ENCODE measurements at regions not wholly inside any gene's neighbourhood (a gene's known extent, or its start where the extent isn't known, plus 50 kb on each side); places are given as distances from the start of the nearest gene placed in this dataset.
"Not testable (repeated sequence)": the region's sequence is repeated elsewhere in the genome, so short reads cannot be mapped to it uniquely, and the experiment has no call there.

GRCh38 chr12:73629171-73629570 lies 908.5 kb upstream of the ATXN7L3B start:
- Histone ChIP-seq H3K4me1 (no peaks in the 10 kb centered on the region), H3K36me3 (no peaks in the 10 kb centered on the region), H3K9me3 (no peaks in the 10 kb centered on the region), H3K27me3 (no peaks in the 10 kb centered on the region), H3K4me3 (no peak overlapping the region), H3K27ac (no peak overlapping the region)
- TF ChIP-seq POLR2AphosphoS5 (IDR thresholded peaks at IDR 0.05) = no peak
- no peak for TF ChIP-seq CTCF (IDR thresholded peaks at IDR 0.05)
- no peak for TF ChIP-seq EP300 (IDR thresholded peaks at IDR 0.05)
- DNase-seq = no peak
- WGBS, 2 donors = 79 to 88% methylated on average over 5 of the region's 5 CpGs
- ATAC-seq (ENCODE audit: low FRiP score in 2 of 2) = no peak

- no peaks in the 10 kb centered on the region for H3K9me3 ChIP-seq
- 44 to 46% methylated on average over 4 of the region's 4 CpGs for WGBS, 2 donors
- ATAC-seq (ENCODE audit: low FRiP score in 2 of 2) = no peak
These were observed 907.5 kb upstream of the ATXN7L3B start for GRCh38 chr12:73629893-73630831.

DNA sequence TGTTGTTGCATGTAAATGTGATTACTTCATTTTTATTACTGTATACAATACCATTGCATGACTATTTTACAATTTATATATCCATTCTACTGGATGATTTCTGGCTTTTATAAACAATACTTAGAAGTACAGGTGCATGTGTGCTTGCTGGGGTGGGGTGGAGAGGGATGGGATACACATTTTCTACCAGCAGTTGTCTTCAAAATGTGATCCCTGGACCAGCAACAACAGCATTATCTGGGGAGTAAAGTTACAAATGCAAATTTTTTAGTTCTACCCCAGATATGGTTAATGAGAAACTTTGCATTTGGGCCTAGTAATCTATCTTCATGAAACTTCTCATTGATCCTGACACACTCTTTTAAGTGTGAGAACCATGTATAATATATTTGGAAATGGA lies 905.4 kb upstream of the ATXN7L3B start:
- Histone ChIP-seq H3K36me3 (no peaks in the 10 kb centered on the region), H3K27ac (no peak overlapping the region), H3K27me3 (no peaks in the 10 kb centered on the region), H3K4me3 (no peak overlapping the region), H3K4me1 (no peaks in the 10 kb centered on the region), H3K9me3 (no peaks in the 10 kb centered on the region)
- ATAC-seq (ENCODE audit: low FRiP score in 2 of 2) (no peak), DNase-seq (no peak)
- TF ChIP-seq CTCF (IDR thresholded peaks at IDR 0.05) (no peak), EP300 (IDR thresholded peaks at IDR 0.05) (no peak), POLR2AphosphoS5 (IDR thresholded peaks at IDR 0.05) (no peak), POLR2A (IDR thresholded peaks at IDR 0.05) (no peak)

More at GRCh38 chr12:73629893-73630831, 907.5 kb upstream of the ATXN7L3B start:
- no peak overlapping the region for H3K27ac ChIP-seq
- no peaks in the 10 kb centered on the region for H3K4me1 ChIP-seq
- TF ChIP-seq POLR2AphosphoS5 (IDR thresholded peaks at IDR 0.05) (no peak), POLR2A (IDR thresholded peaks at IDR 0.05) (no peak), EP300 (IDR thresholded peaks at IDR 0.05) (no peak), CTCF (IDR thresholded peaks at IDR 0.05) (no peak)
- no peaks in the 10 kb centered on the region for H3K27me3 ChIP-seq
- H3K36me3 ChIP-seq = no peaks in the 10 kb centered on the region
- H3K4me3 ChIP-seq = no peak overlapping the region
- no peak for DNase-seq

DNA sequence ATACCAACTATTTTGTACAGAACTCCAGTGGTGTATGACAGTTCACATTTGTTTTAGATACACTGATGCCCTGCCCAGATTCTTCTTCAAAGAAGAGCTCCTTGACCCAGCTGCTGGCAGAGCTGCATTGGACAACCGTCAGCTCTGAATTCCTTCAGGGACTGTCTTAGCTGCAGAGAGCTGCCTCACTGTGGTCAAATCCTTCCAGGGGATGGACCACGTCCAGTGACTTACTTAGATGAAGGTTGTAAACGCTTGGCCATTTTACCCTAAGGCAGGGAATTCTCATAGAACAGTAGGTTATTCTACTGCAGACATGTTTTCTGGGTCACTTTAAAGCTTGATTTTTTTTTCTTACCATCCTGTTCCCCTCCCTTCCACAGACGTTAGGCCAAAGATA lies 905.0 kb upstream of the ATXN7L3B start:
- no peak for TF ChIP-seq EP300 (IDR thresholded peaks at IDR 0.05)
- TF ChIP-seq POLR2A (IDR thresholded peaks at IDR 0.05) = no peak
- no peak for TF ChIP-seq POLR2AphosphoS5 (IDR thresholded peaks at IDR 0.05)
- 68 to 74% methylated on average over 4 of the region's 4 CpGs for WGBS, 2 donors
- H3K27me3 ChIP-seq = no peaks in the 10 kb centered on the region
- no peak for DNase-seq
- H3K9me3 ChIP-seq = no peaks in the 10 kb centered on the region
- no peak for ATAC-seq (ENCODE audit: low FRiP score in 2 of 2)
- H3K36me3 ChIP-seq = no peaks in the 10 kb centered on the region
- H3K4me3 ChIP-seq = no peak overlapping the region
- no peak overlapping the region for H3K27ac ChIP-seq
- H3K4me1 ChIP-seq = no peaks in the 10 kb centered on the region

DNA sequence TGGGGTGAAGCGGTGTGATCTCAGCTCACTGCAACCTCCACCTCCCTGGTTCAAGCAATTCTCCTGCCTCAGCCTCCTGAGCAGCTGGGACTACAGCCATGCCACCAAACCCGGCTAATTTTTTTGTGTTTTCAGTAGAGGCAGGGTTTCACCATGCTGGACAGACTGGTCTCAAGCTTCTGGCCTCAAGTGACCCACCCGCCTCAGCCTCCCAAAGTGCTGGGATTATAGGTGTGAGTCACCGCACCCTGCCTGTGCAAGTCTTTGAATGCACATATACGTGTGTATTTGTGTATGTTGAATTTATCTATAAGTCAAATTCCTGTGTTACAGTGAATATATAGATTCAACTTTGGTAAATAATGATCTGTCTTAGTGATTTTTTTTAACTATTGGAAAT lies 898.2 kb upstream of the ATXN7L3B start:
- not testable (repeated sequence) for DNase-seq; H3K9me3 ChIP-seq; H3K4me1 ChIP-seq; H3K27ac ChIP-seq; ATAC-seq (ENCODE audit: low FRiP score in 2 of 2); H3K36me3 ChIP-seq; H3K4me3 ChIP-seq; H3K27me3 ChIP-seq
- 83 to 93% methylated on average over 5 of the region's 5 CpGs for WGBS, 2 donors

GRCh38 chr12:73656375-73656774 lies 881.3 kb upstream of the ATXN7L3B start:
- 65 to 76% methylated on average over 5 of the region's 5 CpGs for WGBS, 2 donors

More at GRCh38 chr12:73656375-73656774, 881.3 kb upstream of the ATXN7L3B start:
- Histone ChIP-seq H3K36me3 (no peaks in the 10 kb centered on the region), H3K27ac (no peak overlapping the region), H3K4me1 (no peaks in the 10 kb centered on the region), H3K4me3 (no peak overlapping the region), H3K9me3 (peaks cover 0 to 12% (median 7%) of the 10 kb centered on the region in 4 donors), H3K27me3 (no peaks in the 10 kb centered on the region)
- ATAC-seq (ENCODE audit: low FRiP score in 2 of 2) (no peak), DNase-seq (no peak)
- TF ChIP-seq POLR2AphosphoS5 (IDR thresholded peaks at IDR 0.05) (no peak), EP300 (IDR thresholded peaks at IDR 0.05) (no peak), POLR2A (IDR thresholded peaks at IDR 0.05) (no peak), CTCF (IDR thresholded peaks at IDR 0.05) (no peak)
